SK-N-SH treated with all-trans-retinoic acid at 6 μM for 48 hours (cell line): ENCODE measurements at regions not wholly inside any gene's neighbourhood (a gene's known extent, or its start where the extent isn't known, plus 50 kb on each side); places are given as distances from the start of the nearest gene placed in this dataset.

ENCODE experiments used
- GLIS3 ChIP-seq: fragments of 250-450 bp; sonication (Bioruptor Pico); IDR thresholded peaks from 2 replicates; pipeline ENCODE4 v1.5.0; 2020; ENCODE audit warnings: mild to moderate bottlenecking, moderate library complexity
- OSR1 ChIP-seq: fragments of 250-450 bp; sonication (Bioruptor Pico); IDR thresholded peaks from 2 replicates; pipeline ENCODE4 v1.8.0; 2022; ENCODE audit warnings: moderate library complexity, mild to moderate bottlenecking, inconsistent platforms
- PPARA ChIP-seq: fragments of 250-450 bp; sonication (Bioruptor Pico); IDR thresholded peaks from 2 replicates; pipeline ENCODE4 v1.5.0; 2020; ENCODE audit warnings: mild to moderate bottlenecking, borderline replicate concordance
- ZFP3 ChIP-seq: fragments of 250-450 bp; sonication (Bioruptor Pico); IDR thresholded peaks from 2 replicates; pipeline ENCODE4 v1.5.0; 2020; ENCODE audit warnings: mild to moderate bottlenecking, moderate library complexity
- ZNF70 ChIP-seq: fragments of 450-650 bp; formaldehyde crosslinking; IDR thresholded peaks from 2 replicates; pipeline ENCODE4 v1.5.0; 2020; ENCODE audit warnings: mild to moderate bottlenecking, moderate library complexity
- TF ChIP-seq, protein P1 (sequence below): fragments of 250-450 bp; sonication (Bioruptor Pico); IDR thresholded peaks from 2 replicates; pipeline ENCODE4 v1.5.0; 2020; ENCODE audit warnings: mild to moderate bottlenecking, moderate library complexity
- TF ChIP-seq, protein P2 (sequence below): fragments of 250-450 bp; sonication (Bioruptor Pico); IDR thresholded peaks from 2 replicates; pipeline ENCODE4 v1.8.0; 2020; ENCODE audit warnings: mild to moderate bottlenecking, moderate library complexity, borderline replicate concordance
- TF ChIP-seq, protein P3 (sequence below): fragments of 250-450 bp; sonication (Bioruptor Pico); IDR thresholded peaks from 2 replicates; pipeline ENCODE4 v1.5.1; 2021; ENCODE audit warnings: mild to moderate bottlenecking, moderate library complexity

DNA sequence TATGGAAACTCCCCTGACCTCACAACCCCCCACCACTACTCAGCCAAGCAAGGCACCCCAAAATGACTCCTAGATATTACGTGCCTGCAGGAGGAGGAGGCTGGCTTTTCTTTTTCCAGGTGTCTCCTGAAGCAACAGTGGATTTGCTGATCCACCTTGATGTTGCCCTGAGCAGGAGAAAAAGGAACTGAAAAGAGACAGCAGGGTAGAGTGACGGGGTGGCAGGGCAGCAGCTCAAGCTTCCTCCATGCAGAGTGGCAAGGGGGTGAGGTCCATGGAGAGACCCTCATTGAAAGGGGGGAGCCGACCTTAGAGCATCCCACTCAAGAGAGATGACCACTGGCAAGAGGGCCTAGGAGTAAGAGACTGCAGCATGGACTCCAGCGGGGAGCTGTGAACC is 112.0 kb upstream of the SIRPA start:
- TF ChIP-seq PPARA (CRISPR knock-in tag) (no peak), OSR1 (no peak), ZFP3 (CRISPR knock-in tag) (no peak), ZNF70 (CRISPR knock-in tag) (no peak), GLIS3 (CRISPR knock-in tag) (no peak)
- TF ChIP-seq, protein P1, sequence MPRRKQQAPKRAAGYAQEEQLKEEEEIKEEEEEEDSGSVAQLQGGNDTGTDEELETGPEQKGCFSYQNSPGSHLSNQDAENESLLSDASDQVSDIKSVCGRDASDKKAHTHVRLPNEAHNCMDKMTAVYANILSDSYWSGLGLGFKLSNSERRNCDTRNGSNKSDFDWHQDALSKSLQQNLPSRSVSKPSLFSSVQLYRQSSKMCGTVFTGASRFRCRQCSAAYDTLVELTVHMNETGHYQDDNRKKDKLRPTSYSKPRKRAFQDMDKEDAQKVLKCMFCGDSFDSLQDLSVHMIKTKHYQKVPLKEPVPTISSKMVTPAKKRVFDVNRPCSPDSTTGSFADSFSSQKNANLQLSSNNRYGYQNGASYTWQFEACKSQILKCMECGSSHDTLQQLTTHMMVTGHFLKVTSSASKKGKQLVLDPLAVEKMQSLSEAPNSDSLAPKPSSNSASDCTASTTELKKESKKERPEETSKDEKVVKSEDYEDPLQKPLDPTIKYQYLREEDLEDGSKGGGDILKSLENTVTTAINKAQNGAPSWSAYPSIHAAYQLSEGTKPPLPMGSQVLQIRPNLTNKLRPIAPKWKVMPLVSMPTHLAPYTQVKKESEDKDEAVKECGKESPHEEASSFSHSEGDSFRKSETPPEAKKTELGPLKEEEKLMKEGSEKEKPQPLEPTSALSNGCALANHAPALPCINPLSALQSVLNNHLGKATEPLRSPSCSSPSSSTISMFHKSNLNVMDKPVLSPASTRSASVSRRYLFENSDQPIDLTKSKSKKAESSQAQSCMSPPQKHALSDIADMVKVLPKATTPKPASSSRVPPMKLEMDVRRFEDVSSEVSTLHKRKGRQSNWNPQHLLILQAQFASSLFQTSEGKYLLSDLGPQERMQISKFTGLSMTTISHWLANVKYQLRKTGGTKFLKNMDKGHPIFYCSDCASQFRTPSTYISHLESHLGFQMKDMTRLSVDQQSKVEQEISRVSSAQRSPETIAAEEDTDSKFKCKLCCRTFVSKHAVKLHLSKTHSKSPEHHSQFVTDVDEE (CRISPR knock-in tag): no peak
- TF ChIP-seq, protein P2, sequence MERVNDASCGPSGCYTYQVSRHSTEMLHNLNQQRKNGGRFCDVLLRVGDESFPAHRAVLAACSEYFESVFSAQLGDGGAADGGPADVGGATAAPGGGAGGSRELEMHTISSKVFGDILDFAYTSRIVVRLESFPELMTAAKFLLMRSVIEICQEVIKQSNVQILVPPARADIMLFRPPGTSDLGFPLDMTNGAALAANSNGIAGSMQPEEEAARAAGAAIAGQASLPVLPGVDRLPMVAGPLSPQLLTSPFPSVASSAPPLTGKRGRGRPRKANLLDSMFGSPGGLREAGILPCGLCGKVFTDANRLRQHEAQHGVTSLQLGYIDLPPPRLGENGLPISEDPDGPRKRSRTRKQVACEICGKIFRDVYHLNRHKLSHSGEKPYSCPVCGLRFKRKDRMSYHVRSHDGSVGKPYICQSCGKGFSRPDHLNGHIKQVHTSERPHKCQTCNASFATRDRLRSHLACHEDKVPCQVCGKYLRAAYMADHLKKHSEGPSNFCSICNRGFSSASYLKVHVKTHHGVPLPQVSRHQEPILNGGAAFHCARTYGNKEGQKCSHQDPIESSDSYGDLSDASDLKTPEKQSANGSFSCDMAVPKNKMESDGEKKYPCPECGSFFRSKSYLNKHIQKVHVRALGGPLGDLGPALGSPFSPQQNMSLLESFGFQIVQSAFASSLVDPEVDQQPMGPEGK (CRISPR knock-in tag): no peak
- TF ChIP-seq, protein P3, sequence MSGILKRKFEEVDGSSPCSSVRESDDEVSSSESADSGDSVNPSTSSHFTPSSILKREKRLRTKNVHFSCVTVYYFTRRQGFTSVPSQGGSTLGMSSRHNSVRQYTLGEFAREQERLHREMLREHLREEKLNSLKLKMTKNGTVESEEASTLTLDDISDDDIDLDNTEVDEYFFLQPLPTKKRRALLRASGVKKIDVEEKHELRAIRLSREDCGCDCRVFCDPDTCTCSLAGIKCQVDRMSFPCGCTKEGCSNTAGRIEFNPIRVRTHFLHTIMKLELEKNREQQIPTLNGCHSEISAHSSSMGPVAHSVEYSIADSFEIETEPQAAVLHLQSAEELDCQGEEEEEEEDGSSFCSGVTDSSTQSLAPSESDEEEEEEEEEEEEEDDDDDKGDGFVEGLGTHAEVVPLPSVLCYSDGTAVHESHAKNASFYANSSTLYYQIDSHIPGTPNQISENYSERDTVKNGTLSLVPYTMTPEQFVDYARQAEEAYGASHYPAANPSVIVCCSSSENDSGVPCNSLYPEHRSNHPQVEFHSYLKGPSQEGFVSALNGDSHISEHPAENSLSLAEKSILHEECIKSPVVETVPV (CRISPR knock-in tag): no peak
